ENCODE measurements at regions not wholly inside any gene's neighbourhood (a gene's known extent, or its start where the extent isn't known, plus 50 kb on each side); places are given as distances from the start of the nearest gene placed in this dataset.
A peak's percentile ranks its signal among the peaks of the same experiment; 100 is the strongest.

DNA sequence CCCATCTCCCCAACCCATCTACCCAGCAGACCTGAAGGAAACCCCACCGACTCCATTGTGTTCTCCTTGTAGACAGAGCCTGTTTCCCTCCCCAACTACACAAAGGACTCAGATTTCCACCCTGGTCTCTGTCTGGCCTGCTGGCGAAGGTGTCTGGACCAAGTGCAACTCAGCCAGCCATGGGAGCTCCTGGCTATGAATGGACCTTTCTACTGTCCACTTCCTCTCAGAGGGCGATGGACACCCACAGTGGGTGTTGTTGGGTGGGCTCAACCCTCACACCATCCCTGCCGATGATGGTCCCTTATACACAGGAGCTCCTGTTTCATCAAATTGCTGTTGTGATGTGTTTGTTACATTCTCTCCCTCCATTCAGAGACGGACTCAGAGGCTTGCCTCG is 112.5 kb upstream of the PHACTR3 start:
- no peak for DNase-seq (ENCODE audit: low spot score)
- Mint-ChIP-seq H3K27me3 (peaks cover 6 to 8% of the 10 kb centered on the region in 2 donors), H3K4me1 (ENCODE audit: low read depth in 2 of 2) (peaks cover 0 to 3% of the 10 kb centered on the region in 2 donors), H3K9me3 (no peaks in the 10 kb centered on the region), H3K4me3 (no peak overlapping the region), H3K27ac (no peak overlapping the region), H3K36me3 (no peaks in the 10 kb centered on the region)
- no peak for ATAC-seq

- Mint-ChIP-seq H3K27me3 (peaks cover 9% of the 10 kb centered on the region in 2 donors), H3K4me3 (no peak overlapping the region), H3K4me1 (ENCODE audit: low read depth in 2 of 2) (peaks cover 0 to 3% of the 10 kb centered on the region in 2 donors), H3K27ac (no peak overlapping the region), H3K36me3 (no peaks in the 10 kb centered on the region), H3K9me3 (no peaks in the 10 kb centered on the region)
- no peak for DNase-seq (ENCODE audit: low spot score)
- ATAC-seq = no peak
These were observed 110.4 kb upstream of the PHACTR3 start for GRCh38 chr20:59493926-59494325.

DNA sequence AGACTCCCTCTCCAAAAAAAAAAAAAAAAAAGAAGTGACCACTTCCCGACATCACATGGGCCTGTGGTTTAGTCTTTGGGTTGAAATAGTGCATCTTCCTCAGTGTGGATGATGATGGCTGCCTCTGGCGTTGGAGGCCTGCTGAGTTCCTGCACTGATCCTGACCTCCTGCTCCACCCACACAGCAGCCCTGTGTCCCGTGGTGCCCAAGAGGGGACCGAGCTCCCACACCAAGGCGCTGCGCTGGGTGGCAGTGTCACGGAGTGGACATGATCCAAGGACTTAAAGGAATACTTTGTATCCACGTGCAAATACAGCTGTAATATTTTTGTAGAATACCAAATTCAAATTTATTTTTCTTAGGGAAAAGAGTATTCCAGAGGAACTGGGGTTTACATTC is 109.2 kb upstream of the PHACTR3 start:
- no peaks in the 10 kb centered on the region for H3K9me3 Mint-ChIP-seq

DNA sequence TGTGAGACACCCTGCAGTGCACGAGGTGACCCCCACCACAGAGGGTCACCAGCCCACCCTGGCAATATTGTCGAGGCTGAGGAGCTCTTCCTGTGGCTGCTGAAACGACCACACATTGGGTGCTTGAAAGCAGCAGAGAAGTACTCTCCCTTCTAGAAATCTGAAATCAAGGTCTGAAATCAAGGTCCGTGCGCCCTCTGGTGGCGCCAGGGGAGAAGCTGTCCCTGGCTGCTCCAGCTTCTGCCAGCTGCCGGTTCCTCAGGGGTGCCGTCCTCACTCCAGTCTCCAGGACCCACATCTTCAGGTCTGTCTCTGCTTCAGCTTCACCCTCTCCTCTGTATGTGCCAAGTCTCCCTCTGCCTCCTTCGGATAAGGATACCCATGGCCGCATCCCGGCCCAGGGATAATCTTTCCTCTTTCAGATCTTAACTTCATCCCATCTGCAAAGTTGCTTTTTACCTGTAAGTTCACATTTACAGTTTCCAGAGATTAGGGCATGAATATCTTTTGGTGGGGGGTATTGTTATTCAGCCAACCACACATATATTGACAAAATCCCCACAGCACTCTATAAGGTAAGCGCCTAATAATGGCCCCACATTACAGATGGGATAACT is 108.3 kb upstream of the PHACTR3 start:
- ATAC-seq (peak; percentile 57 to 62), DNase-seq (ENCODE audit: low spot score) (peak; percentile 68)
- no peaks in the 10 kb centered on the region for H3K36me3 Mint-ChIP-seq
- peaks cover 26 to 27% of the 10 kb centered on the region in 2 donors for H3K27me3 Mint-ChIP-seq
- H3K9me3 Mint-ChIP-seq = no peaks in the 10 kb centered on the region
- H3K4me1 Mint-ChIP-seq (ENCODE audit: low read depth in 2 of 2) = peaks cover 0 to 3% of the 10 kb centered on the region in 2 donors
- no peak overlapping the region for H3K4me3 Mint-ChIP-seq
- no peak overlapping the region for H3K27ac Mint-ChIP-seq

More for the DNA sequence above, 109.2 kb upstream of the PHACTR3 start:
- DNase-seq (ENCODE audit: low spot score) = no peak
- ATAC-seq = no peak
- Mint-ChIP-seq H3K27me3 (peaks cover 19% of the 10 kb centered on the region in 2 donors), H3K4me3 (no peak overlapping the region), H3K27ac (no peak overlapping the region), H3K4me1 (ENCODE audit: low read depth in 2 of 2) (peaks cover 0 to 3% of the 10 kb centered on the region in 2 donors), H3K36me3 (no peaks in the 10 kb centered on the region)

- DNase-seq (ENCODE audit: low spot score) = no peak
These were observed 106.0 kb upstream of the PHACTR3 start for GRCh38 chr20:59498291-59498690.

DNA sequence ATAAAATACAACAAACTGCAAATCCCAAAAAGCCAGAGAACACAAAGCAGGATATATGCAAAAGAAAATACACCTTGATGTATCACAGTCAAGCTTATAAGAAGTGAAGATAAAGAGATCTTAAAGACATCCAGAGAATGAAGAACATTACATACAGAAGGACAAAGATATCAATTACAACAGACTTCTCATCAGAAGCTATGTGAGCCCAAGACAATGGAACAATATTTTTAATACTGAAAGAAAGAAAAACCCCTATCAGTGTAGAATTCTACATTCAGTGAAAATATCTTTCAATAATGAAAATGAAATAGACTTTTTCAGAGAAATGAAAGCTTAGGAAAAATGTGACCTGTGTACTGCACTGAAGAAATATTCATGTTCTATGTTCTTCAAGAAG is 104.5 kb upstream of the PHACTR3 start:
- no peaks in the 10 kb centered on the region for H3K9me3 Mint-ChIP-seq
- no peak overlapping the region for H3K27ac Mint-ChIP-seq
- no peak overlapping the region for H3K4me3 Mint-ChIP-seq
- DNase-seq (ENCODE audit: low spot score) = no peak
- H3K4me1 Mint-ChIP-seq (ENCODE audit: low read depth in 2 of 2) = peaks cover 0 to 3% of the 10 kb centered on the region in 2 donors
- H3K36me3 Mint-ChIP-seq = no peaks in the 10 kb centered on the region
- no peak for ATAC-seq
- peaks cover 26 to 33% of the 10 kb centered on the region in 2 donors for H3K27me3 Mint-ChIP-seq

More at GRCh38 chr20:59498291-59498690, 106.0 kb upstream of the PHACTR3 start:
- no peak for ATAC-seq
- Mint-ChIP-seq H3K4me1 (ENCODE audit: low read depth in 2 of 2) (peaks cover 0 to 3% of the 10 kb centered on the region in 2 donors), H3K27me3 (peaks cover 28 to 39% of the 10 kb centered on the region in 2 donors), H3K9me3 (no peaks in the 10 kb centered on the region), H3K4me3 (no peak overlapping the region), H3K36me3 (no peaks in the 10 kb centered on the region), H3K27ac (no peak overlapping the region)

GRCh38 chr20:59508729-59509128 is 95.6 kb upstream of the PHACTR3 start:
- DNase-seq (ENCODE audit: low spot score) (no peak), ATAC-seq (no peak)
- Mint-ChIP-seq H3K27me3 (peaks cover 6 to 11% of the 10 kb centered on the region in 2 donors), H3K27ac (no peak overlapping the region), H3K9me3 (no peaks in the 10 kb centered on the region), H3K4me1 (ENCODE audit: low read depth in 2 of 2) (no peaks in the 10 kb centered on the region), H3K4me3 (no peak overlapping the region), H3K36me3 (no peaks in the 10 kb centered on the region)

GRCh38 chr20:59512651-59513050 is 91.7 kb upstream of the PHACTR3 start:
- Mint-ChIP-seq H3K4me1 (ENCODE audit: low read depth in 2 of 2) (no peaks in the 10 kb centered on the region), H3K4me3 (no peak overlapping the region), H3K9me3 (no peaks in the 10 kb centered on the region), H3K27me3 (peaks cover 31 to 35% of the 10 kb centered on the region in 2 donors), H3K27ac (no peak overlapping the region), H3K36me3 (no peaks in the 10 kb centered on the region)
- DNase-seq (ENCODE audit: low spot score) (no peak), ATAC-seq (no peak)

DNA sequence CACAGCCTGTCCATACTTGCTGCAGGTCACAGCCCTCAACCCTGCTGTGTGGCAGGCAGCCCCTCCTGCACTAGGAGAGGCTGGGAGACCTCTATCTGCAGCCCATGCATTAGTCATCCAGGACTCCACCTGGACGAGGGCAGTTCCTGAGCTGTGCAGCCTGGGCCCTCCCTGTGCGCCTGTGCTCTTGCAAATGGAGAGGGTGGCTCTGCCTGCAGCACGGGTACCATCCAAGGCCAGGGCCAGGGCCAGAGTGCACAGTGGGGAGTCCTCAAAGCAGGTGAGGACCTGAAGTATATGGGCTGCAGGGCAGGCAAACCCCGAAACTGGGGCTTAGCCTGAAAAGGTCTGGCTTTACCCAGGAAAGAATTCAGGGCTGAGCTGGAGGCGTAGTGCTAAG is 89.8 kb upstream of the PHACTR3 start:
- ATAC-seq = peak in 1 of 2 donors; percentile 52
- no peak overlapping the region for H3K4me3 Mint-ChIP-seq
- H3K36me3 Mint-ChIP-seq = no peaks in the 10 kb centered on the region
- H3K4me1 Mint-ChIP-seq (ENCODE audit: low read depth in 2 of 2) = no peaks in the 10 kb centered on the region
- H3K27ac Mint-ChIP-seq = no peak overlapping the region
- H3K9me3 Mint-ChIP-seq = no peaks in the 10 kb centered on the region
- peaks cover 36 to 41% of the 10 kb centered on the region in 2 donors for H3K27me3 Mint-ChIP-seq
- no peak for DNase-seq (ENCODE audit: low spot score)

GRCh38 chr20:59515013-59515905 is 89.1 kb upstream of the PHACTR3 start:
- no peak overlapping the region for H3K4me3 Mint-ChIP-seq
- peak in 1 of 2 donors; percentile 46 for ATAC-seq
- H3K27me3 Mint-ChIP-seq = peaks cover 36 to 41% of the 10 kb centered on the region in 2 donors
- no peaks in the 10 kb centered on the region for H3K9me3 Mint-ChIP-seq
- DNase-seq (ENCODE audit: low spot score) = no peak
- H3K4me1 Mint-ChIP-seq (ENCODE audit: low read depth in 2 of 2) = no peaks in the 10 kb centered on the region
- no peaks in the 10 kb centered on the region for H3K36me3 Mint-ChIP-seq
- H3K27ac Mint-ChIP-seq = no peak overlapping the region

GRCh38 chr20:59515906-59516209 is 88.5 kb upstream of the PHACTR3 start:
- Mint-ChIP-seq H3K27ac (no peak overlapping the region), H3K4me1 (ENCODE audit: low read depth in 2 of 2) (no peaks in the 10 kb centered on the region), H3K9me3 (no peaks in the 10 kb centered on the region), H3K36me3 (no peaks in the 10 kb centered on the region), H3K27me3 (peaks cover 36 to 41% of the 10 kb centered on the region in 2 donors), H3K4me3 (no peak overlapping the region)
- no peak for ATAC-seq
- no peak for DNase-seq (ENCODE audit: low spot score)

- H3K27ac Mint-ChIP-seq = no peak overlapping the region
- DNase-seq (ENCODE audit: low spot score) (peak; percentile 71), ATAC-seq (peak in 1 of 2 donors; percentile 67)
- H3K4me3 Mint-ChIP-seq = no peak overlapping the region
- no peaks in the 10 kb centered on the region for H3K9me3 Mint-ChIP-seq
- no peaks in the 10 kb centered on the region for H3K36me3 Mint-ChIP-seq
- H3K27me3 Mint-ChIP-seq = peaks cover 31 to 54% of the 10 kb centered on the region in 2 donors
- H3K4me1 Mint-ChIP-seq (ENCODE audit: low read depth in 2 of 2) = no peaks in the 10 kb centered on the region
These were observed 85.2 kb upstream of the PHACTR3 start for GRCh38 chr20:59518881-59519706.

GRCh38 chr20:59519707-59520014 is 84.7 kb upstream of the PHACTR3 start:
- Mint-ChIP-seq H3K9me3 (no peaks in the 10 kb centered on the region), H3K4me1 (ENCODE audit: low read depth in 2 of 2) (no peaks in the 10 kb centered on the region), H3K4me3 (no peak overlapping the region), H3K36me3 (no peaks in the 10 kb centered on the region), H3K27me3 (peaks cover 30 to 60% of the 10 kb centered on the region in 2 donors), H3K27ac (no peak overlapping the region)
- no peak for ATAC-seq
- no peak for DNase-seq (ENCODE audit: low spot score)

DNA sequence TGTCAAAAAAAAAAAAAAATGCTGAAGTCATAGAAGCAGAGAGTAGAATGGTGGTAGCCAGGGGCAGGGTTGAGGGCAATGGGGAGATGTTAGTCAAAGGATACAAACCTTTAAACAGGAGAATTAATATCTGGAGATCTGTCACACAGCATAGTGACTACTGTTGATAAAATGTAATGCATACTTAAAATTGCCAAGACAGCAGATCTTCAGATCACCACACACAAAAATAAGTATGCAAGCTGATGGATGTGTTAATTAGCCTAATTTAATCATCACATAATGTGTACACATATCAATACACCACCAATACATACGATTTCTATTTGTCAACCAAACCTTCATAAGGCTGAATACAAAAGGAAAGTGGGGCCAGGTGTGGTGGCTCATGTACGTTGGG is 83.5 kb upstream of the PHACTR3 start:
- DNase-seq (ENCODE audit: low spot score) = no peak
- no peak for ATAC-seq
- Mint-ChIP-seq H3K27ac (no peak overlapping the region), H3K36me3 (no peaks in the 10 kb centered on the region), H3K4me1 (ENCODE audit: low read depth in 2 of 2) (no peaks in the 10 kb centered on the region), H3K9me3 (no peaks in the 10 kb centered on the region), H3K4me3 (no peak overlapping the region), H3K27me3 (peaks cover 37 to 59% of the 10 kb centered on the region in 2 donors)
